OCI-LY1 (cell line): ENCODE measurements at regions not wholly inside any gene's neighbourhood (a gene's known extent, or its start where the extent isn't known, plus 50 kb on each side); places are given as distances from the start of the nearest gene placed in this dataset.

ENCODE experiments used
- EZH2 ChIP-seq: fragments of 200-600 bp; sonication (generic), shearing (Covaris generic); IDR thresholded peaks from 2 replicates; pipeline ENCODE4 v1.8.0; 2017; ENCODE audit warnings: borderline replicate concordance, mixed run types, mild to moderate bottlenecking, antibody characterized with exemption, low read length, moderate library complexity, mixed read lengths
- TF ChIP-seq, protein P1 (sequence below): fragments of 200-600 bp; sonication (generic), shearing (Covaris generic); IDR thresholded peaks from 2 replicates; pipeline ENCODE4 v1.5.1; 2017; ENCODE audit warnings: mild to moderate bottlenecking, antibody characterized with exemption, low read length, moderate library complexity, mixed read lengths

DNA sequence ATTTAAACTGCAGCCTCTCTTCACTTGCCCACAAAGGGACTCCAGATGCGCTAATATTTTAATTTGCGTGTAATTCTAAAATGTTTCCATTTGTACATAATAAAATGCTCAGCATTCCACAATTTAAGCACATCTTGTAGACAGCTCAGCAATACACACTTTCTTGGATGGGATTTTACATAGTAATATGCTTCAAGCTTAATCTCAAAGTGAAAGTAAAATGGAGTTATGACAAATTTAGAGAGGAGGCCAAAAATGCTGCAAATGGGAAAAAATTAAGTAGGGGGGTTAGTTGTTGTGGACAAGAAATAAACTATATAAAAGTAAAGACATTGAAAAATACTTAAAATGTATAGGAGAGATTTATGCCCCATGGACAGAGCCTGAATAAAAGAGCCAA lies 149.1 kb downstream of the FBXO8 start:
- TF ChIP-seq, protein P1, sequence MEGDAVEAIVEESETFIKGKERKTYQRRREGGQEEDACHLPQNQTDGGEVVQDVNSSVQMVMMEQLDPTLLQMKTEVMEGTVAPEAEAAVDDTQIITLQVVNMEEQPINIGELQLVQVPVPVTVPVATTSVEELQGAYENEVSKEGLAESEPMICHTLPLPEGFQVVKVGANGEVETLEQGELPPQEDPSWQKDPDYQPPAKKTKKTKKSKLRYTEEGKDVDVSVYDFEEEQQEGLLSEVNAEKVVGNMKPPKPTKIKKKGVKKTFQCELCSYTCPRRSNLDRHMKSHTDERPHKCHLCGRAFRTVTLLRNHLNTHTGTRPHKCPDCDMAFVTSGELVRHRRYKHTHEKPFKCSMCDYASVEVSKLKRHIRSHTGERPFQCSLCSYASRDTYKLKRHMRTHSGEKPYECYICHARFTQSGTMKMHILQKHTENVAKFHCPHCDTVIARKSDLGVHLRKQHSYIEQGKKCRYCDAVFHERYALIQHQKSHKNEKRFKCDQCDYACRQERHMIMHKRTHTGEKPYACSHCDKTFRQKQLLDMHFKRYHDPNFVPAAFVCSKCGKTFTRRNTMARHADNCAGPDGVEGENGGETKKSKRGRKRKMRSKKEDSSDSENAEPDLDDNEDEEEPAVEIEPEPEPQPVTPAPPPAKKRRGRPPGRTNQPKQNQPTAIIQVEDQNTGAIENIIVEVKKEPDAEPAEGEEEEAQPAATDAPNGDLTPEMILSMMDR: no peak
- no peak for TF ChIP-seq EZH2
